Smooth muscle cell (in vitro differentiated cells): ENCODE measurements at regions not wholly inside any gene's neighbourhood (a gene's known extent, or its start where the extent isn't known, plus 50 kb on each side); places are given as distances from the start of the nearest gene placed in this dataset.
A peak's percentile ranks its signal among the peaks of the same experiment; 100 is the strongest.

Experiments used
- DNase-seq: peaks from one replicate; lab custom pipeline; 2025; ENCODE audit not compliant: unreplicated experiment; lab: John Stamatoyannopoulos, UW
- H2AFZ ChIP-seq: fragments of 200-600 bp; sonication (generic); 2 replicates; pipeline ENCODE4 v1.6.0; 2016; ENCODE audit warnings: antibody characterized with exemption, low read depth, mild to moderate bottlenecking
- H3F3A ChIP-seq: fragments of 200-600 bp; sonication (generic); 2 replicates; pipeline ENCODE4 v1.6.0; 2017; ENCODE audit warnings: antibody characterized with exemption, low read depth
- H3K27ac ChIP-seq: fragments of 200-600 bp; sonication (generic); 2 replicates; pipeline ENCODE4 v1.5.1; 2016; ENCODE audit warnings: low read depth, mild to moderate bottlenecking
- H3K27me3 ChIP-seq: fragments of 200-600 bp; sonication (generic); 2 replicates; pipeline ENCODE4 v1.6.1; 2016; ENCODE audit warnings: low read depth, mild to moderate bottlenecking
- H3K36me3 ChIP-seq: fragments of 200-600 bp; sonication (generic); 2 replicates; pipeline ENCODE4 v1.5.1; 2016; ENCODE audit warnings: low read depth
- H3K4me1 ChIP-seq: fragments of 200-600 bp; sonication (generic); 2 replicates; pipeline ENCODE4 v1.5.1; 2016; ENCODE audit warnings: low read depth
- H3K4me2 ChIP-seq: fragments of 200-600 bp; sonication (generic); 2 replicates; pipeline ENCODE4 v1.6.0; 2016; ENCODE audit warnings: mild to moderate bottlenecking
- H3K4me3 ChIP-seq: fragments of 200-600 bp; sonication (generic); 2 replicates; pipeline ENCODE4 v1.5.1; 2016; ENCODE audit warnings: mild to moderate bottlenecking
- H3K79me2 ChIP-seq: fragments of 200-600 bp; sonication (generic); 2 replicates; pipeline ENCODE4 v1.6.0; 2016; ENCODE audit warnings: low read depth, mild to moderate bottlenecking
- H3K9ac ChIP-seq: fragments of 200-600 bp; sonication (generic); 2 replicates; pipeline ENCODE4 v1.6.0; 2016; ENCODE audit warnings: low read depth
- H3K9me3 ChIP-seq: fragments of 200-600 bp; sonication (generic); replicated peaks from 2 replicates; pipeline ENCODE4 v1.5.1; 2016; ENCODE audit warnings: low read depth
- H4K20me1 ChIP-seq: fragments of 200-600 bp; sonication (generic); 2 replicates; pipeline ENCODE4 v1.6.0; 2016; ENCODE audit warnings: low read depth
- WGBS: methylation state at CpG from one replicate; pipeline ENCODE4 v1.1.7; 2016; ENCODE audit warnings: low lambda C conversion rate; 5-methylcytosine and 5-hydroxymethylcytosine counted together
- TF ChIP-seq, protein P1 (sequence below): fragments of 200-600 bp; sonication (generic); IDR thresholded peaks from 2 replicates; pipeline ENCODE4 v1.5.1; 2017; ENCODE audit warnings: borderline replicate concordance, mild to moderate bottlenecking, antibody characterized with exemption; ENCODE audit not compliant: insufficient read depth, poor library complexity, severe bottlenecking

DNA sequence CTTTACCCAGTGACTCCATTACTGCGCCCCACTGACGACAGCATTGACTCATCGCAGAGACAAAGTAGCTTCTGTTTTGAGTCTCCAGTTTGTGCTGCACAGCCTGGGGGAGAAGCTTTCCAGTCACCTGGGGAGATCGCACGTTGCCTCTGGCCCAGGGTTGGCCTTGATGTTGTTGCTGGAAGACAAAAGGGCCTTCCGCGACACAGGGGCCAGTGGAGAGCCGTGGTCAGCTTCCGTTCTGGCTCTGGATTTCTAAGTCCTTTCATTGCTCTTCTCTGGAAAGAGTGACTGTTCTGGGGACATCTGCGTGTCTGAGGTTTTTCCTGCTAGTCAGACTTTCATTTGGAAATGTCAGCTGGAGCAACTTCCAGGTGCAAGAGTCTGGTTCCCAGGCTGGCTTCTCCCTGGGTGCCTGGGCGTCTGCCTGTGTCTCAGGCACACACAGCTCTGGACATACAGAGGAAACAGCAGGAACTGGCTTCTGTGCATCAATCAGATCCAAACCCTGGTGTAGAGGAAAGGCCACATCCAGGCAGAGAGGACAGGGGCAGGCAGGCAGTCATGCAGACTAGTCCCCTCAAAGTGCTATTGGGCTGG, 257.0 kb downstream of the SIPA1L2 start:
- H3F3A ChIP-seq: peaks cover 3% of the 10 kb centered on the region
- 46% methylated on average over 11 of the region's 11 CpGs for WGBS
- no peaks in the 10 kb centered on the region for H3K36me3 ChIP-seq
- no peaks in the 10 kb centered on the region for H3K27me3 ChIP-seq
- H3K79me2 ChIP-seq: no peaks in the 10 kb centered on the region
- no peaks in the 10 kb centered on the region for H3K4me1 ChIP-seq
- DNase-seq: no peak
- peak overlapping the region; percentile 76 for H3K27ac ChIP-seq
- no peak overlapping the region for H3K9ac ChIP-seq
- peak overlapping the region; percentile 44 for H2AFZ ChIP-seq
- H3K4me3 ChIP-seq: no peak overlapping the region
- TF ChIP-seq, protein P1, sequence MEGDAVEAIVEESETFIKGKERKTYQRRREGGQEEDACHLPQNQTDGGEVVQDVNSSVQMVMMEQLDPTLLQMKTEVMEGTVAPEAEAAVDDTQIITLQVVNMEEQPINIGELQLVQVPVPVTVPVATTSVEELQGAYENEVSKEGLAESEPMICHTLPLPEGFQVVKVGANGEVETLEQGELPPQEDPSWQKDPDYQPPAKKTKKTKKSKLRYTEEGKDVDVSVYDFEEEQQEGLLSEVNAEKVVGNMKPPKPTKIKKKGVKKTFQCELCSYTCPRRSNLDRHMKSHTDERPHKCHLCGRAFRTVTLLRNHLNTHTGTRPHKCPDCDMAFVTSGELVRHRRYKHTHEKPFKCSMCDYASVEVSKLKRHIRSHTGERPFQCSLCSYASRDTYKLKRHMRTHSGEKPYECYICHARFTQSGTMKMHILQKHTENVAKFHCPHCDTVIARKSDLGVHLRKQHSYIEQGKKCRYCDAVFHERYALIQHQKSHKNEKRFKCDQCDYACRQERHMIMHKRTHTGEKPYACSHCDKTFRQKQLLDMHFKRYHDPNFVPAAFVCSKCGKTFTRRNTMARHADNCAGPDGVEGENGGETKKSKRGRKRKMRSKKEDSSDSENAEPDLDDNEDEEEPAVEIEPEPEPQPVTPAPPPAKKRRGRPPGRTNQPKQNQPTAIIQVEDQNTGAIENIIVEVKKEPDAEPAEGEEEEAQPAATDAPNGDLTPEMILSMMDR: no peak
- no peaks in the 10 kb centered on the region for H4K20me1 ChIP-seq
- H3K9me3 ChIP-seq: no peaks in the 10 kb centered on the region
- H3K4me2 ChIP-seq: peak overlapping the region; percentile 46

GRCh38 chr1:232372431-232372830, 257.5 kb downstream of the SIPA1L2 start:
- no peaks in the 10 kb centered on the region for H3K4me1 ChIP-seq
- H3K9me3 ChIP-seq: no peaks in the 10 kb centered on the region
- H3K27me3 ChIP-seq: no peaks in the 10 kb centered on the region
- 95% methylated on average over 13 of the region's 13 CpGs for WGBS
- H4K20me1 ChIP-seq: no peaks in the 10 kb centered on the region
- H3K36me3 ChIP-seq: no peaks in the 10 kb centered on the region
- no peak overlapping the region for H3K9ac ChIP-seq
- DNase-seq: no peak
- H3K4me2 ChIP-seq: no peak overlapping the region
- H2AFZ ChIP-seq: no peak overlapping the region
- H3F3A ChIP-seq: peaks cover 3% of the 10 kb centered on the region
- H3K79me2 ChIP-seq: no peaks in the 10 kb centered on the region
- H3K4me3 ChIP-seq: no peak overlapping the region
- TF ChIP-seq, protein P1: no peak
- H3K27ac ChIP-seq: peak overlapping the region; percentile 76

GRCh38 chr1:232369451-232370296, 260.3 kb downstream of the SIPA1L2 start:
- Histone ChIP-seq H3K4me1 (no peaks in the 10 kb centered on the region), H3F3A (peaks cover 3% of the 10 kb centered on the region), H3K4me3 (no peak overlapping the region), H2AFZ (no peak overlapping the region), H3K36me3 (no peaks in the 10 kb centered on the region), H3K9me3 (no peaks in the 10 kb centered on the region), H3K4me2 (peak overlapping the region; percentile 63), H4K20me1 (no peaks in the 10 kb centered on the region), H3K9ac (peak overlapping the region; percentile 34), H3K27me3 (no peaks in the 10 kb centered on the region), H3K79me2 (no peaks in the 10 kb centered on the region), H3K27ac (peak overlapping the region; percentile 87)
- WGBS: 41% methylated on average over 11 of the region's 11 CpGs
- DNase-seq: no peak
- TF ChIP-seq, protein P1: peak; percentile 28
